Brain pericyte (primary cell): ENCODE measurements at regions not wholly inside any gene's neighbourhood (a gene's known extent, or its start where the extent isn't known, plus 50 kb on each side); places are given as distances from the start of the nearest gene placed in this dataset.

Experiments used
- DNase-seq: peaks from one replicate; pipeline ENCODE4 v3.0.0-alpha.2; 2012; ENCODE audit warnings: low read depth, low spot score

GRCh38 chr18:41754332-41754731 is 200.7 kb upstream of the PIK3C3 start:
- no peak for DNase-seq

- DNase-seq: no peak
These were observed 201.2 kb upstream of the PIK3C3 start for GRCh38 chr18:41753826-41754225.

- no peak for DNase-seq
These were observed 202.2 kb upstream of the PIK3C3 start for GRCh38 chr18:41752826-41753225.

- no peak for DNase-seq
These were observed 203.4 kb upstream of the PIK3C3 start for GRCh38 chr18:41751652-41752051.

GRCh38 chr18:41751161-41751560 is 203.9 kb upstream of the PIK3C3 start:
- no peak for DNase-seq

GRCh38 chr18:41747723-41748242 is 207.3 kb upstream of the PIK3C3 start:
- no peak for DNase-seq

GRCh38 chr18:41745166-41746049 is 209.6 kb upstream of the PIK3C3 start:
- no peak for DNase-seq

- no peak for DNase-seq
These were observed 210.5 kb upstream of the PIK3C3 start for GRCh38 chr18:41744421-41745030.

GRCh38 chr18:41737218-41737617 is 217.8 kb upstream of the PIK3C3 start:
- DNase-seq: no peak

GRCh38 chr18:41734917-41735316 is 220.1 kb upstream of the PIK3C3 start:
- no peak for DNase-seq

GRCh38 chr18:41732356-41732755 is 222.7 kb upstream of the PIK3C3 start:
- no peak for DNase-seq

GRCh38 chr18:41731884-41732283 is 223.2 kb upstream of the PIK3C3 start:
- DNase-seq: no peak

- DNase-seq: no peak
These were observed 230.8 kb upstream of the PIK3C3 start for GRCh38 chr18:41724195-41724594.

- no peak for DNase-seq
These were observed 233.8 kb upstream of the PIK3C3 start for GRCh38 chr18:41721103-41721790.

GRCh38 chr18:41720226-41720625 is 234.8 kb upstream of the PIK3C3 start:
- no peak for DNase-seq

GRCh38 chr18:41719808-41720207 is 235.2 kb upstream of the PIK3C3 start:
- DNase-seq: no peak

GRCh38 chr18:41714872-41715271 is 240.2 kb upstream of the PIK3C3 start:
- no peak for DNase-seq

GRCh38 chr18:41713969-41714825 is 240.8 kb upstream of the PIK3C3 start:
- DNase-seq: no peak

- no peak for DNase-seq
These were observed 248.7 kb upstream of the PIK3C3 start for GRCh38 chr18:41706301-41706700.

- no peak for DNase-seq
These were observed 251.1 kb upstream of the PIK3C3 start for GRCh38 chr18:41703744-41704530.

- no peak for DNase-seq
These were observed 254.6 kb upstream of the PIK3C3 start for GRCh38 chr18:41700416-41700815.
